BJ (cell line): ENCODE measurements at regions not wholly inside any gene's neighbourhood (a gene's known extent, or its start where the extent isn't known, plus 50 kb on each side); places are given as distances from the start of the nearest gene placed in this dataset.
"Not testable (repeated sequence)": the region's sequence is repeated elsewhere in the genome, so short reads cannot be mapped to it uniquely, and the experiment has no call there.

Source experiments
- CTCF ChIA-PET: fragments of 350-600 bp; formaldehyde crosslinking; extraction: SDS; loops from one replicate; lab custom pipeline; 2021; ENCODE audit warnings: antibody characterized with exemption, inconsistent platforms; lab: Yijun Ruan, JAX
- POLR2A ChIA-PET: fragments of 300-600 bp; sonication (Branson Sonifier 250); formaldehyde crosslinking; extraction: SDS; loops from one replicate; lab custom pipeline; 2021; ENCODE audit warnings: antibody characterized with exemption; lab: Charles Lee
- DNase-seq: peaks from one replicate; pipeline ENCODE4 v3.0.0-alpha.2; 2011; ENCODE audit warnings: low read depth
- H3K27me3 ChIP-seq: 2 replicates; pipeline ENCODE4 v1.6.0; 2011; ENCODE audit warnings: low read length; ENCODE audit not compliant: control insufficient read depth, insufficient read depth
- H3K36me3 ChIP-seq: 2 replicates; pipeline ENCODE4 v1.5.1; 2011; ENCODE audit warnings: low read length; ENCODE audit not compliant: control insufficient read depth, insufficient read depth
- H3K4me3 ChIP-seq: 2 replicates; pipeline ENCODE4 v1.5.1; 2011; ENCODE audit warnings: low read depth, mild to moderate bottlenecking, control low read depth, low read length
- CTCF ChIP-seq: IDR thresholded peaks from 2 replicates; pipeline ENCODE4 v1.5.1; 2011; ENCODE audit warnings: low read depth, mild to moderate bottlenecking, control low read depth, inconsistent platforms, low read length, moderate library complexity; ENCODE audit not compliant: insufficient read depth

GRCh38 chr4:24364852-24365251 is 219.5 kb downstream of the DHX15 start:
- POLR2A ChIA-PET = no interaction called here
- no peak for DNase-seq
- CTCF ChIA-PET = interaction anchor here (0.7 kb wide), 1 partner anchor 32 kb away, joined by 3 read pairs; no protein-coding TSS in a partner anchor
- no peaks in the 10 kb centered on the region for H3K27me3 ChIP-seq
- H3K4me3 ChIP-seq = no peak overlapping the region
- H3K36me3 ChIP-seq = no peaks in the 10 kb centered on the region
- no peak for TF ChIP-seq CTCF

GRCh38 chr4:24364249-24364648 is 220.1 kb downstream of the DHX15 start:
- H3K36me3 ChIP-seq = no peaks in the 10 kb centered on the region
- ChIA-PET CTCF (no interaction called here), POLR2A (no interaction called here)
- no peaks in the 10 kb centered on the region for H3K27me3 ChIP-seq
- H3K4me3 ChIP-seq = no peak overlapping the region
- TF ChIP-seq CTCF = no peak
- DNase-seq = no peak

- ChIA-PET POLR2A (no interaction called here), CTCF (no interaction called here)
- no peak for DNase-seq
- no peak for TF ChIP-seq CTCF
- Histone ChIP-seq H3K36me3 (no peaks in the 10 kb centered on the region), H3K27me3 (no peaks in the 10 kb centered on the region), H3K4me3 (no peak overlapping the region)
Measured at GRCh38 chr4:24363751-24364150, 220.6 kb downstream of the DHX15 start.

GRCh38 chr4:24352112-24352511 is 232.2 kb downstream of the DHX15 start:
- Histone ChIP-seq H3K27me3 (no peaks in the 10 kb centered on the region), H3K36me3 (no peaks in the 10 kb centered on the region), H3K4me3 (no peak overlapping the region)
- ChIA-PET CTCF (no interaction called here), POLR2A (no interaction called here)
- TF ChIP-seq CTCF = no peak
- no peak for DNase-seq

GRCh38 chr4:24349168-24349996 is 235.0 kb downstream of the DHX15 start:
- DNase-seq, H3K27me3 ChIP-seq, CTCF ChIA-PET, POLR2A ChIA-PET, H3K36me3 ChIP-seq, H3K4me3 ChIP-seq: not testable (repeated sequence)

- CTCF ChIA-PET = no interaction called here
- Histone ChIP-seq H3K36me3 (no peaks in the 10 kb centered on the region), H3K27me3 (no peaks in the 10 kb centered on the region), H3K4me3 (no peak overlapping the region)
- DNase-seq = no peak
- no peak for TF ChIP-seq CTCF
- POLR2A ChIA-PET = no interaction called here
Measured at GRCh38 chr4:24339260-24339659, 245.1 kb downstream of the DHX15 start.
